Keratinocyte (primary cell): ENCODE measurements at regions not wholly inside any gene's neighbourhood (a gene's known extent, or its start where the extent isn't known, plus 50 kb on each side); places are given as distances from the start of the nearest gene placed in this dataset.

Experiments
- DNase-seq: peaks from one replicate; pipeline ENCODE4 v3.0.0-alpha.2; 2011; ENCODE audit warnings: low read depth, missing footprints, low spot score
- FAIRE-seq: peaks from 2 replicates; lab custom pipeline; 2011; peaks lifted over from hg19 to GRCh38; lab: Jason Lieb, UNC
- H2AFZ ChIP-seq: 2 replicates; pipeline ENCODE4 v1.6.0; 2012; ENCODE audit warnings: low read length, control low read depth, inconsistent platforms; ENCODE audit not compliant: control insufficient read depth
- H3K27ac ChIP-seq: 2 replicates; pipeline ENCODE4 v1.5.1; 2011; ENCODE audit warnings: low read length; ENCODE audit not compliant: control insufficient read depth, insufficient read depth
- H3K27me3 ChIP-seq: 3 replicates; pipeline ENCODE4 v1.6.0; 2011; ENCODE audit warnings: low read length; ENCODE audit not compliant: control insufficient read depth, insufficient read depth; ENCODE audit errors: extremely low read depth
- H3K36me3 ChIP-seq, 2 experiments: 2 replicates in 1 of 2; 3 replicates in 1 of 2; pipeline ENCODE4 v1.5.1; 2011; ENCODE audit warnings: low read length in 2 of 2, mild to moderate bottlenecking in 1 of 2; ENCODE audit not compliant: control insufficient read depth in 2 of 2, insufficient read depth in 2 of 2; ENCODE audit errors: extremely low read depth in 1 of 2
- H3K4me1 ChIP-seq: 3 replicates; pipeline ENCODE4 v1.5.1; 2011; ENCODE audit warnings: low read length; ENCODE audit not compliant: control insufficient read depth, insufficient read depth; ENCODE audit errors: extremely low read depth
- H3K4me2 ChIP-seq: 3 replicates; pipeline ENCODE4 v1.6.0; 2011; ENCODE audit warnings: low read depth, low read length; ENCODE audit not compliant: control insufficient read depth, insufficient read depth; ENCODE audit errors: extremely low read depth
- H3K4me3 ChIP-seq, 3 experiments: fragments of 200-600 bp in 1 of 3; sonication (generic) in 1 of 3; 2 replicates in 2 of 3; 3 replicates in 1 of 3; pipeline ENCODE4 v1.5.1; 2011 to 2016; ENCODE audit warnings: low read length in 3 of 3, mild to moderate bottlenecking in 3 of 3, control low read depth in 2 of 3, inconsistent platforms in 1 of 3, low read depth in 1 of 3, mixed read lengths in 1 of 3, mixed run types in 1 of 3, moderate library complexity in 1 of 3; ENCODE audit not compliant: control insufficient read depth in 2 of 3, insufficient read depth in 2 of 3; ENCODE audit errors: extremely low read depth in 1 of 3
- H3K79me2 ChIP-seq: 2 replicates; pipeline ENCODE4 v1.6.0; 2012; ENCODE audit warnings: low read length; ENCODE audit not compliant: control insufficient read depth, insufficient read depth
- H3K9ac ChIP-seq: 3 replicates; pipeline ENCODE4 v1.6.0; 2011; ENCODE audit warnings: low read length; ENCODE audit not compliant: control insufficient read depth, insufficient read depth; ENCODE audit errors: extremely low read depth
- H3K9me1 ChIP-seq: 3 replicates; pipeline ENCODE4 v1.6.0; 2011; ENCODE audit warnings: low read length; ENCODE audit not compliant: control insufficient read depth, insufficient read depth; ENCODE audit errors: extremely low read depth
- H3K9me3 ChIP-seq: 2 replicates; pipeline ENCODE4 v1.5.1; 2012; ENCODE audit warnings: low read depth, low read length; ENCODE audit not compliant: control insufficient read depth
- H4K20me1 ChIP-seq: 3 replicates; pipeline ENCODE4 v1.6.0; 2011; ENCODE audit warnings: low read length; ENCODE audit not compliant: control insufficient read depth, insufficient read depth; ENCODE audit errors: extremely low read depth
- CTCF ChIP-seq, 3 experiments: IDR thresholded peaks in 1 of 3; conservative IDR thresholded peaks in 1 of 3; optimal IDR thresholded peaks in 1 of 3; 2 replicates in 2 of 3; 3 replicates in 1 of 3; pipeline versions ENCODE3 to v1.5.1; 2011; ENCODE audit warnings: low read length in 3 of 3, mild to moderate bottlenecking in 3 of 3, moderate library complexity in 2 of 3, control low read depth in 1 of 3, inconsistent platforms in 1 of 3; ENCODE audit not compliant: insufficient read depth in 2 of 3; ENCODE audit errors: extremely low read depth in 1 of 3
- EZH2 ChIP-seq: IDR thresholded peaks from one replicate; pipeline ENCODE4 v1.6.1; 2012; ENCODE audit warnings: inconsistent platforms, mild to moderate bottlenecking, low read length, moderate library complexity
- dilution Hi-C: fragments of 300-500 bp; cut with MboI; formaldehyde crosslinking; loops from one replicate; pipeline ENCODE4 v1.7.0; 2020; ENCODE audit warnings: low sequenced_read_pairs; ENCODE audit not compliant: extremely low pct_ligation_motif_present

GRCh38 chr2:117716505-117716904 lies 98.0 kb upstream of the DDX18 start:
- Histone ChIP-seq H3K4me3 (no peak overlapping the region), H3K4me2 (no peak overlapping the region), H2AFZ (no peak overlapping the region), H3K27ac (no peak overlapping the region), H3K4me1 (no peaks in the 10 kb centered on the region), H3K9ac (no peak overlapping the region), H3K27me3 (no peaks in the 10 kb centered on the region), H3K9me1 (no peaks in the 10 kb centered on the region), H3K9me3 (peaks cover 1% of the 10 kb centered on the region), H3K36me3 (no peaks in the 10 kb centered on the region), H4K20me1 (no peaks in the 10 kb centered on the region), H3K79me2 (no peaks in the 10 kb centered on the region)
- no peak for FAIRE-seq
- dilution Hi-C loops = no loop called here
- no peak for DNase-seq
- TF ChIP-seq CTCF (optimal IDR thresholded peaks at IDR 0.05 in 1 of 3, IDR thresholded peaks at IDR 0.05 in 1 of 3, conservative IDR thresholded peaks at IDR 0.05 in 1 of 3; ENCODE audit: extremely low read depth in 1 of 3, insufficient read depth in 2 of 3, low read length in 3 of 3) (no peak), EZH2 (no peak)

- Histone ChIP-seq H3K9ac (no peak overlapping the region), H2AFZ (no peak overlapping the region), H3K9me3 (peaks cover 1% of the 10 kb centered on the region), H3K4me1 (no peaks in the 10 kb centered on the region), H3K27ac (no peak overlapping the region), H3K4me2 (no peak overlapping the region), H3K79me2 (no peaks in the 10 kb centered on the region), H3K4me3 (no peak overlapping the region), H3K27me3 (no peaks in the 10 kb centered on the region), H4K20me1 (no peaks in the 10 kb centered on the region), H3K36me3 (no peaks in the 10 kb centered on the region), H3K9me1 (no peaks in the 10 kb centered on the region)
- DNase-seq = no peak
- FAIRE-seq = no peak
- dilution Hi-C loops = no loop called here
- no peak for TF ChIP-seq EZH2
- no peak for TF ChIP-seq CTCF (optimal IDR thresholded peaks at IDR 0.05 in 1 of 3, IDR thresholded peaks at IDR 0.05 in 1 of 3, conservative IDR thresholded peaks at IDR 0.05 in 1 of 3; ENCODE audit: extremely low read depth in 1 of 3, insufficient read depth in 2 of 3, low read length in 3 of 3)
These were observed 97.4 kb upstream of the DDX18 start for GRCh38 chr2:117717072-117717471.
